HUES64 (cell line): ENCODE measurements at regions not wholly inside any gene's neighbourhood (a gene's known extent, or its start where the extent isn't known, plus 50 kb on each side); places are given as distances from the start of the nearest gene placed in this dataset.

Source experiments
- H3K27ac ChIP-seq: 2 replicates; pipeline ENCODE4 v1.7.0; 2013; ENCODE audit warnings: low read depth, low read length, inconsistent platforms
- H3K27me3 ChIP-seq: 2 replicates; pipeline ENCODE4 v1.6.1; 2013; ENCODE audit warnings: mild to moderate bottlenecking, low read length; ENCODE audit not compliant: insufficient read depth
- H3K36me3 ChIP-seq: 2 replicates; pipeline ENCODE4 v1.6.1; 2013; ENCODE audit warnings: mild to moderate bottlenecking, low read length; ENCODE audit not compliant: insufficient read depth
- H3K4me1 ChIP-seq: 2 replicates; pipeline ENCODE4 v1.6.1; 2013; ENCODE audit warnings: mild to moderate bottlenecking, low read length, moderate library complexity; ENCODE audit not compliant: insufficient read depth
- H3K4me3 ChIP-seq: 2 replicates; pipeline ENCODE4 v1.5.1; 2013; ENCODE audit warnings: mild to moderate bottlenecking, low read length, moderate library complexity
- H3K9ac ChIP-seq: 2 replicates; pipeline ENCODE4 v1.6.1; 2013; ENCODE audit warnings: mild to moderate bottlenecking, low read depth, low read length
- H3K9me3 ChIP-seq: 2 replicates; pipeline ENCODE4 v1.6.1; 2013; ENCODE audit warnings: low read depth, low read length; ENCODE audit not compliant: insufficient read depth
- WGBS: fragments of 150-250, 120-280 bp; methylation state at CpG from one replicate; pipeline ENCODE4 v1.1.7; 2013; ENCODE audit warnings: missing lambda C conversion rate; 5-methylcytosine and 5-hydroxymethylcytosine counted together

GRCh38 chr16:64409783-64410210, 712.1 kb downstream of the CDH11 start:
- Histone ChIP-seq H3K27ac (no peak overlapping the region), H3K4me3 (no peak overlapping the region), H3K9me3 (no peaks in the 10 kb centered on the region), H3K27me3 (no peaks in the 10 kb centered on the region), H3K36me3 (no peaks in the 10 kb centered on the region), H3K4me1 (no peaks in the 10 kb centered on the region), H3K9ac (no peak overlapping the region)
- 96% methylated on average over 4 of the region's 4 CpGs for WGBS

- Histone ChIP-seq H3K27me3 (no peaks in the 10 kb centered on the region), H3K9me3 (no peaks in the 10 kb centered on the region), H3K9ac (no peak overlapping the region), H3K27ac (no peak overlapping the region), H3K36me3 (no peaks in the 10 kb centered on the region), H3K4me3 (no peak overlapping the region), H3K4me1 (no peaks in the 10 kb centered on the region)
- WGBS = 73% methylated on average over 1 of the region's 1 CpG
Observed at GRCh38 chr16:64408699-64409098, 713.2 kb downstream of the CDH11 start.

- 80% methylated on average over 4 of the region's 4 CpGs for WGBS
- H3K9me3 ChIP-seq = no peaks in the 10 kb centered on the region
- no peaks in the 10 kb centered on the region for H3K4me1 ChIP-seq
- H3K27me3 ChIP-seq = no peaks in the 10 kb centered on the region
- H3K36me3 ChIP-seq = no peaks in the 10 kb centered on the region
- no peak overlapping the region for H3K4me3 ChIP-seq
- no peak overlapping the region for H3K27ac ChIP-seq
- H3K9ac ChIP-seq = no peak overlapping the region
Observed at GRCh38 chr16:64406770-64407181, 715.1 kb downstream of the CDH11 start.

- Histone ChIP-seq H3K27me3 (no peaks in the 10 kb centered on the region), H3K36me3 (no peaks in the 10 kb centered on the region), H3K27ac (no peak overlapping the region), H3K4me1 (no peaks in the 10 kb centered on the region), H3K9ac (no peak overlapping the region), H3K9me3 (no peaks in the 10 kb centered on the region), H3K4me3 (no peak overlapping the region)
- 100% methylated on average over 1 of the region's 1 CpG for WGBS
Observed at GRCh38 chr16:64403352-64403751, 718.5 kb downstream of the CDH11 start.

- Histone ChIP-seq H3K27ac (no peak overlapping the region), H3K36me3 (no peaks in the 10 kb centered on the region)
- 96% methylated on average over 4 of the region's 5 CpGs for WGBS
Observed at GRCh38 chr16:64398793-64399192, 723.1 kb downstream of the CDH11 start.

GRCh38 chr16:64397945-64398508, 723.8 kb downstream of the CDH11 start:
- no peak overlapping the region for H3K9ac ChIP-seq
- no peaks in the 10 kb centered on the region for H3K27me3 ChIP-seq
- H3K36me3 ChIP-seq = no peaks in the 10 kb centered on the region
- H3K9me3 ChIP-seq = no peaks in the 10 kb centered on the region
- no peak overlapping the region for H3K4me3 ChIP-seq
- no peaks in the 10 kb centered on the region for H3K4me1 ChIP-seq
- WGBS = 96% methylated on average over 3 of the region's 3 CpGs
- no peak overlapping the region for H3K27ac ChIP-seq

More at GRCh38 chr16:64398793-64399192, 723.1 kb downstream of the CDH11 start:
- Histone ChIP-seq H3K9me3 (no peaks in the 10 kb centered on the region), H3K4me1 (no peaks in the 10 kb centered on the region), H3K27me3 (no peaks in the 10 kb centered on the region), H3K9ac (no peak overlapping the region), H3K4me3 (no peak overlapping the region)

GRCh38 chr16:64397042-64397441, 724.8 kb downstream of the CDH11 start:
- 96% methylated on average over 3 of the region's 3 CpGs for WGBS
- Histone ChIP-seq H3K9ac (no peak overlapping the region), H3K4me1 (no peaks in the 10 kb centered on the region), H3K27ac (no peak overlapping the region), H3K9me3 (no peaks in the 10 kb centered on the region), H3K27me3 (no peaks in the 10 kb centered on the region), H3K4me3 (no peak overlapping the region), H3K36me3 (no peaks in the 10 kb centered on the region)

- Histone ChIP-seq H3K9ac (no peak overlapping the region), H3K27me3 (no peaks in the 10 kb centered on the region), H3K27ac (no peak overlapping the region), H3K36me3 (no peaks in the 10 kb centered on the region), H3K4me1 (no peaks in the 10 kb centered on the region), H3K9me3 (no peaks in the 10 kb centered on the region), H3K4me3 (no peak overlapping the region)
- 89% methylated on average over 1 of the region's 1 CpG for WGBS
Observed at GRCh38 chr16:64394061-64394460, 727.8 kb downstream of the CDH11 start.

- no peak overlapping the region for H3K27ac ChIP-seq
- H3K4me1 ChIP-seq = no peaks in the 10 kb centered on the region
- H3K4me3 ChIP-seq = no peak overlapping the region
- 100% methylated on average over 1 of the region's 1 CpG for WGBS
- no peaks in the 10 kb centered on the region for H3K27me3 ChIP-seq
- H3K9me3 ChIP-seq = no peaks in the 10 kb centered on the region
- H3K36me3 ChIP-seq = no peaks in the 10 kb centered on the region
- no peak overlapping the region for H3K9ac ChIP-seq
Observed at GRCh38 chr16:64392456-64392855, 729.4 kb downstream of the CDH11 start.

- Histone ChIP-seq H3K4me3 (no peak overlapping the region), H3K9ac (no peak overlapping the region)
- 96% methylated on average over 4 of the region's 4 CpGs for WGBS
Observed at GRCh38 chr16:64391063-64391600, 730.7 kb downstream of the CDH11 start.

GRCh38 chr16:64390102-64390501, 731.8 kb downstream of the CDH11 start:
- H3K4me3 ChIP-seq = no peak overlapping the region
- no peaks in the 10 kb centered on the region for H3K36me3 ChIP-seq
- no peak overlapping the region for H3K27ac ChIP-seq
- no peaks in the 10 kb centered on the region for H3K9me3 ChIP-seq
- H3K4me1 ChIP-seq = no peaks in the 10 kb centered on the region
- H3K9ac ChIP-seq = no peak overlapping the region
- 92% methylated on average over 2 of the region's 4 CpGs for WGBS
- no peaks in the 10 kb centered on the region for H3K27me3 ChIP-seq

More at GRCh38 chr16:64391063-64391600, 730.7 kb downstream of the CDH11 start:
- Histone ChIP-seq H3K9me3 (no peaks in the 10 kb centered on the region), H3K36me3 (no peaks in the 10 kb centered on the region), H3K4me1 (no peaks in the 10 kb centered on the region), H3K27me3 (no peaks in the 10 kb centered on the region), H3K27ac (peak overlapping the region; percentile 24; the same call in 1 of the 2 replicates)

GRCh38 chr16:64384636-64385035, 737.2 kb downstream of the CDH11 start:
- WGBS = 96% methylated on average over 1 of the region's 4 CpGs
- Histone ChIP-seq H3K36me3 (no peaks in the 10 kb centered on the region), H3K27ac (no peak overlapping the region), H3K4me3 (no peak overlapping the region), H3K9ac (no peak overlapping the region), H3K9me3 (peaks cover 13% of the 10 kb centered on the region), H3K27me3 (no peaks in the 10 kb centered on the region), H3K4me1 (no peaks in the 10 kb centered on the region)
